A549 (cell line): ENCODE measurements at regions not wholly inside any gene's neighbourhood (a gene's known extent, or its start where the extent isn't known, plus 50 kb on each side); places are given as distances from the start of the nearest gene placed in this dataset.

Experiments
- CEBPB ChIP-seq, 2 experiments: fragments of >200 bp in 1 of 2; sonication (Bioruptor Twin) in 1 of 2; formaldehyde crosslinking in 1 of 2; IDR thresholded peaks; 2 replicates each; pipeline ENCODE4 v1.6.1; 2012 to 2016
- RFX5 ChIP-seq: fragments of 450-650 bp; IDR thresholded peaks from 2 replicates; pipeline ENCODE4 v1.7.1; 2014; ENCODE audit warnings: antibody characterized with exemption, mild to moderate bottlenecking, moderate library complexity
- TF ChIP-seq, protein P1 (sequence below): IDR thresholded peaks from 2 replicates; pipeline ENCODE4 v1.6.1; 2012; ENCODE audit warnings: low read depth, borderline replicate concordance

DNA sequence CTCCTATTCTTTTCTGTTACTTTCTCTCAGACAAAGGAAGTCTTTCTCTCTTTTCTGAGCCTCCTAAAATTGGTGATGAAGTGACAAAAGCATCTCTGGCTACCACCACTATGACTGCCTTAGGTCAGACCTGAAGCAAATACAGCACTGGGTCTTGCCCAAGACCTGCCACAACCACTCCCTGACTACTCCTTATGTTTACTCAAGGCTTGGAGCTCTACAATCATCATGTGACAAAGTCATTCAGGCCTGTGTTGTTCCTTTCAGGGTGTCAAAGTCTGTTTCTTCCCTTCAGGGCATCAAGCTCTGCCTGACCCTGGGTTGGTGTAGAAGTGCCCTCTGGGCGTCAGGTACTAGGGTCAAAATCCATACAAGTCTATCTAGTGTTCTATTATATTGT is 419.2 kb upstream of the CT83 start:
- TF ChIP-seq RFX5 (no peak), CEBPB (IDR thresholded peaks at IDR 0.05) (no peak)
- TF ChIP-seq, protein P1, sequence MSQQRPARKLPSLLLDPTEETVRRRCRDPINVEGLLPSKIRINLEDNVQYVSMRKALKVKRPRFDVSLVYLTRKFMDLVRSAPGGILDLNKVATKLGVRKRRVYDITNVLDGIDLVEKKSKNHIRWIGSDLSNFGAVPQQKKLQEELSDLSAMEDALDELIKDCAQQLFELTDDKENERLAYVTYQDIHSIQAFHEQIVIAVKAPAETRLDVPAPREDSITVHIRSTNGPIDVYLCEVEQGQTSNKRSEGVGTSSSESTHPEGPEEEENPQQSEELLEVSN = no peak
